NCI-H2107 treated with DMSO at 0.1 percent for 48 hours (cell line): ENCODE measurements at regions not wholly inside any gene's neighbourhood (a gene's known extent, or its start where the extent isn't known, plus 50 kb on each side); places are given as distances from the start of the nearest gene placed in this dataset.
"Not testable (repeated sequence)": the region's sequence is repeated elsewhere in the genome, so short reads cannot be mapped to it uniquely, and the experiment has no call there.

Source experiments
- DNase-seq: peaks from one replicate; lab custom pipeline; 2025; ENCODE audit not compliant: unreplicated experiment; lab: John Stamatoyannopoulos, UW

DNA sequence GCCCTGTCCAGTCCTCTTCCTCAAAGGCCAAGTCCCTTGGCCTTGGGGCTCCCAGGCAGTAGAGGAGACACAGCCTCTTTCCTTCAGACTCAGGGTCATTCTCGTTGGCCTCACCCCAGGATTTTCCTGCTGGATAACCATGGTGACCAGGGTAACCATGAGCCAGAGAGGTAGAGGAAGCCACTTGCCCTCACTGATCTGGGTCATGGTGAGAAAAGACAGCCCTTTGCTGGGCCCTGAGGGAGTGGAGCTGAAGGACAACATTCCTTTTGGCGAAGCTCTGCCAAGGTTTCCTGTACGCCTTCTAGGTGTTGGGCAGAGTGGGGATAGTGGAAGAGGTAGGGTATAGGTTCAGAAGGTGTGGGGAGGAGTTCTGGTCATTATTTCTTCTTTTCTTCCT is 53.1 kb upstream of the WNT4 start:
- DNase-seq: no peak

DNA sequence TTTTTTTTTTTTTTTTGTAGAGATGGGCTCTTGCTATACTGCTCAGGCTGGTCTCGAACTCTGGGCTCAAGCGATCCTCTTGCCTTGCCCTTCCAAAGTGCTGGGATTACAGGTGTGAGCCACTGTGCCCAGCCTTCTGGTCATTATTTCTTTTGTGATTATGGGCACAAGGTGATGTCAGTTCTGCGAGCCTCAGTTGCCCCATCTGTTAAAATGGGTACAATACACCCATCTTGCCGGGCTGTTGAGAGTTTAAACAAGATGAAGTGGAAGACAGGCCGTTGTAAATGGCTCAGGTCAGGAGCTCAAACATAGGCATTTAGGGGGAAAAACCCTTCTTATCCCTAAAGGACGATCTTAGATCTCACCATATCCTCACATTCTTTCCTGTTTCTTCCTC is 53.7 kb upstream of the WNT4 start:
- DNase-seq: no peak

- no peak for DNase-seq
These were observed 54.7 kb upstream of the WNT4 start for GRCh38 chr1:22197644-22198043.

DNA sequence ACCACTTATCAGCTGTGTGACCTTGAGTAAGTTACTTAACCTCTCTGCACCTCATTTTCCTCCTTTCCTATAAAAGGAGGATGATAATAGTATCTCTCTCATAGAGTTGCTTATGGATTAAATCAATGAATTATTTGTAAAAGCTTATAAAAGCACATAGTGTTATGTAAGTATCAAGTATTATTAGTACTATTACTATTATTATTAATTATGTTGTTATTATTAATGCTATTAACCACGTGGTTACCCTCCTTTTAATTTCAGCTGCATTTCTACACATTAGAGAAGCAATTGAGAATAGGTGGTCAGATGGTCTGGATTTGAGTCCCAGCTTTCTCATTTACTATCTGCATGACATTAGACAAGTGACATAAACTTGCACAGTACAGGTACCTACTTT is 58.1 kb upstream of the WNT4 start:
- DNase-seq: no peak

DNA sequence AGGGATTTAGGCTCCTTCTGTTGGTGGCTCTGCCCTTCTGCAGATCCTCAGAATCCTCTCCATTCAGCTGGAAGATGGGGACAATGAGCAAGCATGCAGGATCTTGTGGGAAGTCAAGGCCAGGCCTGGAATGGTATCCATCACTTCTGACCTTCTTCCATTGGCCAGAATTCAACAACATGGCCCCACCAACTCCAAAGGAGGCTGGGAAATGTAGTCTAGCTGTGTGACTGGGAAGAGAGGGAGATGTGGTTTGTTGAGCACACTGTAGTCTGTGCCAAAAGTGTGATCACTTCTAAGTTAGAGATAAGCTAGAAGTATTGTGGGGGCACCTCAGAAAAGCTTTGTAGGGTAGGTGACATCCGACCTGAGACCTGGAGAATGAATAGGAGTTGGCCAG is 60.4 kb upstream of the WNT4 start:
- DNase-seq: no peak

- DNase-seq: no peak
These were observed 61.4 kb upstream of the WNT4 start for GRCh38 chr1:22204057-22204840.

DNA sequence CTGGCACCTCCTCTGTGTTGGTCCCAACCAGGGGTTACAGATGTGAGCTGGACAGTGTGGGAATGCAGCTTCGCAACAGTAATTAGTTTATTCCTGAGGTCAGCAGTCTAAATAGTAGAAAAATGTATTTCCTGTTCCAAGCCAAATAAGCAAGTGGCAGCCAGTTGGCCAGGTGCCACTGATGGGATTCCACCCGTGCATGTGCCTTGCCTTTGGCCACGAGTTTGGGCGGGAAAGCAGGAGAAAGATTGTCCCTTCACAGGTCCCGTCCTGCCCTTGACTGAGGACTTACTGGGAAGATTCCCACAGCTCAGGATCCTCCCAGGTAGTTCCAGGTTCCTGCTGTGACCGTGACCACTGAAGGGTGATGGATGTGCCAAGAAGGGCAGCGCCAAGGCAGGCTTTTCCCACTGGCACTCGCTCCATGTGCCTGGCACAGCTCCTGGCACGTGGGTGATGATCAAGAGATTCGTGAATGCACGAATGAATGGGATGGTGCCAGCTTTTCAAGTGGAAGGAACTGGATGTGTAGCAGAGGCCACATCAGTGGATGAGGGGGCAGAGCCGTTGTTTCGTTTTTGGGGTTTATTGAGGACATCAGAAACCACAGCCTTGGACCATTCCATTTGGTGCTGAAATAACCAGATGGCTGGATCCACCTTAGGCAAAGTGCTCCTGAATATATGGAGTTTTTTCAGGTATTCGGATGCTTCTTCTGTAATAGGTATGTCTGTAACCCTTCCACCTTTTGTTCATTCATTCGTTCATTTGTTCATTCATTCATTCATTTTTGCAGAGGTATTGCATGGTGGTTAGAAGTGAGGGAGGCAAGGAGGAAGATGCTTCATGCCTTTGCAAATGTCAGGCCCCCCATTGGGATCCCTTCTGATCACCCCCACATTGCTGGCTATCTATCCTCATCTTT is 62.4 kb upstream of the WNT4 start:
- no peak for DNase-seq

DNA sequence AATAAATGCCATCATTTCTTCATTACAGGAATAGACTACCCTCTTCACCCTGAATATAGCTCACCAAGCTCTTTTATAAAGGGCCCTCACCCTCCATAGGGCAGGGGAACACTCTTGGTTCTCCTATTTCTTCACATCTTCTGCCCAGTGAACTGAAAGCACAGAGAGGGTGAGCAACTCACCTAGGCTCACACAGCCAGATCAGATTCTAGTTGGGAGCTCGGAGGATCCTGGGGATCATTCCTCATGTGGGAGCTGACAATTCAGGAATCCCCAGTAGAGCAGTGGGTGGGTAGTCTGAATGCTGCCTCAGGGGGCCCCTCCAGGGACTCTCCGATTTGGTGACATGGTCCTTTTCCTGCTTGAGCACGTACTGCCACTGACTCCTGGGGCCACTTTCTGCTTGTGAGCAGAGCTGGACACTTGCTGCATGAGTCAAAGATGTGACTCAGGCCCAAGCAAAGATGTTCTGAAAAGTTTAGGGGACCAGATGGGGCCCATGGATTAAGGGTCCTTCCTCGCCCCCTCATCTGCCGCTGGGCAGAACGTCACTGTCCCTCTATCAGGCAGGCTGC is 63.7 kb upstream of the WNT4 start:
- no peak for DNase-seq

GRCh38 chr1:22207511-22208267 is 64.8 kb upstream of the WNT4 start:
- DNase-seq: peak; percentile 39

- DNase-seq: peak; percentile 33
These were observed 65.5 kb upstream of the WNT4 start for GRCh38 chr1:22208268-22208972.

- no peak for DNase-seq
These were observed 66.1 kb upstream of the WNT4 start for GRCh38 chr1:22208973-22209378.

DNA sequence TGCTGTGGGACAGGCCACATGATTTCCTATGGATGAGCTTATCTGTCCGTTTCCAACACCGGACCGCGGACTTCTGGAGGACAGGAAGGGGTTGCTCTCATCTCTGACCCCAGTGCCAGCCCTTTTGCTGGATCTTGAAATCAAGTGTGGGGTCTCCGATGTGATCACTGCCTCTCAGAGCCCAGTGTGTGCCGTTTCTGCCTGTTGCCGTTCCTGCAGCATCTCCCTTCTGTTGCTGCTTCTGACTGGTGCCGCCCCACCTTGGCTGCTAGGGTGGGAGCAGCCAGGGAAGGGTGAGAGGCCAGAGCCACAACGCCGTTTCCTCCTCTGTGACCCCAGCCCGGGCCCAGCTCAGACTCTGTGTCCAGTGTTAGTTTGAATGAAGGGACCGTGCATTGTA is 67.3 kb upstream of the WNT4 start:
- no peak for DNase-seq

- DNase-seq: no peak
These were observed 67.7 kb upstream of the WNT4 start for GRCh38 chr1:22210636-22211035.

GRCh38 chr1:22211459-22211858 is 68.6 kb upstream of the WNT4 start:
- DNase-seq: not testable (repeated sequence)

DNA sequence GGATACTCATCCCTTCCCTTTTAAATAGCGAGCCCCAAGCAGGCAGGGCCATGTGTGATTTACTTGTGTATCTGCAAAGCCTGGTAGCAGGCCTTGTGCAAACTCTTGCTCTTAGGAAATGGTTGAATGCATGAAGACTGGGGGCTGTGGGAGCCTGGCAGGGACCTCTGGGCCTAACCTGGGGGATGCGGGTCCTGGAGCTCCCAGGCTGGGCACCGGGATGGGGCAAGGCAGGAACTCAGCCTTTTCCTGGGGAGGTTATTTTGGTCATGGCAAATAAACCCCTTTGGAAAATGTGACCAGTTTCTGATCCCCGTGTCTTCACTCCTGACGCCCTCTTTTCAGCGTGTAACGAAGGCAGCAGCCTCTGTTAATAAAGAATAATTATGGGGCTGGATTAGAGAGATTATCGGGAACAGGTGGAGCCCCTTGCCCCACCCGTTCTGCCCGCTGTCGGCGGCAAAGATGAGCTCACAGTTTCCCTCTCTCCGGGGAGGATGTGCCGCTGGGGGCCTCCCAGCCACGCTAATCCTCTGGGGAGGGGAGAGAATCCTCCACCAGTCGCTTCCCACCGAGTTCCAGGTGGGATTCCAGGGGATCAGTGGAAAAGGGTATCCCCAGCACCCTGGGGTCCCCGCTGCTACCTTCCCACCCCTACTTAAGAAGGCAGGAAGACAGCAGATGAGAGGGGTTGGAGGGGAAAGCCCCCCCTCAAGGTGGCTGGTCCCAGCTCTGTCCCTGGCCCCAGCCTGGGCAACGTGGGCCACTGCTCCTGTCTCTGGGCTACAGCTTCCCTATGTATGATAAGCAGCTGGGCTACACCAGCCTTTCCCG is 69.7 kb upstream of the WNT4 start:
- DNase-seq: no peak

- DNase-seq: no peak
These were observed 73.5 kb upstream of the WNT4 start for GRCh38 chr1:22216210-22216883.

DNA sequence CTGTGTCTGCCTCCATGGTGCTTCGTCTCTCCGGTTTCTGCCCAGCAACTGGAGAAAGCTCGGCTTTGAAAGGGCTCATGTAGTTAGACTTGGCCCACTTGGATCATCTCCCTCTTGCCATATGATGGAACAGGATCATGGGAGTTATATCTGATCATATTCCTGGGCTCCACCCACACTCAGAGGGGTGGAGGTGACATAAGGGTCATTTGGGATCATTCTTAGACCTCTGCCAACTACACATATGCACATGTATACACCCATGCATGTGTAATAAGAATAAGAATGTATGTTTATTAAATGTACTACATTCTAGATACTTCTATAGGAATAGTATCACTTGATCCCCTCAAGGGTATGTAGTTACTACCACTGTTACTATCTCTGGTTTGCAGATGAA is 74.1 kb upstream of the WNT4 start:
- DNase-seq: no peak

- DNase-seq: no peak
These were observed 75.0 kb upstream of the WNT4 start for GRCh38 chr1:22217811-22218460.
